RWPE2 (cell line): ENCODE measurements at regions not wholly inside any gene's neighbourhood (a gene's known extent, or its start where the extent isn't known, plus 50 kb on each side); places are given as distances from the start of the nearest gene placed in this dataset.

ENCODE experiments used
- ATAC-seq: fragments of 200-7000 bp; cut with Tn5 transposase; 3 replicates; pipeline ENCODE4 v1.9.1; 2021; ENCODE audit warnings: low read depth
- DNase-seq: peaks from one replicate; pipeline ENCODE4 v3.0.0-alpha.2; 2020; ENCODE audit warnings: low spot score
- H3K27ac ChIP-seq: fragments of 450-650 bp; 2 replicates; pipeline ENCODE4 v1.5.1; 2017; ENCODE audit warnings: mild to moderate bottlenecking; ENCODE audit not compliant: poor library complexity, severe bottlenecking
- H3K27me3 ChIP-seq: fragments of 250-450 bp; sonication (Bioruptor Pico); 2 replicates; pipeline ENCODE4 v1.5.1; 2021; ENCODE audit warnings: mild to moderate bottlenecking, moderate library complexity; ENCODE audit not compliant: insufficient read depth, poor library complexity, severe bottlenecking
- H3K36me3 ChIP-seq: fragments of 250-450 bp; sonication (Bioruptor Pico); 2 replicates; pipeline ENCODE4 v1.5.1; 2020; ENCODE audit warnings: low read depth, mild to moderate bottlenecking, moderate library complexity
- H3K4me1 ChIP-seq: fragments of 250-450 bp; sonication (Bioruptor Pico); 2 replicates; pipeline ENCODE4 v1.5.1; 2021; ENCODE audit warnings: mild to moderate bottlenecking, moderate library complexity; ENCODE audit not compliant: insufficient read depth, poor library complexity, severe bottlenecking
- H3K4me3 ChIP-seq: fragments of 250-450 bp; sonication (Bioruptor Pico); 2 replicates; pipeline ENCODE4 v1.5.1; 2021; ENCODE audit warnings: mild to moderate bottlenecking, moderate library complexity; ENCODE audit not compliant: severe bottlenecking
- H3K9me3 ChIP-seq: fragments of 250-450 bp; sonication (Bioruptor Pico); 2 replicates; pipeline ENCODE4 v1.5.1; 2021; ENCODE audit warnings: mild to moderate bottlenecking, moderate library complexity; ENCODE audit not compliant: severe bottlenecking
- TF ChIP-seq, protein P1 (sequence below): fragments of 450-650 bp; IDR thresholded peaks from one replicate; pipeline ENCODE4 v1.5.1; 2017; ENCODE audit warnings: mild to moderate bottlenecking, moderate library complexity; ENCODE audit not compliant: poor library complexity, severe bottlenecking

DNA sequence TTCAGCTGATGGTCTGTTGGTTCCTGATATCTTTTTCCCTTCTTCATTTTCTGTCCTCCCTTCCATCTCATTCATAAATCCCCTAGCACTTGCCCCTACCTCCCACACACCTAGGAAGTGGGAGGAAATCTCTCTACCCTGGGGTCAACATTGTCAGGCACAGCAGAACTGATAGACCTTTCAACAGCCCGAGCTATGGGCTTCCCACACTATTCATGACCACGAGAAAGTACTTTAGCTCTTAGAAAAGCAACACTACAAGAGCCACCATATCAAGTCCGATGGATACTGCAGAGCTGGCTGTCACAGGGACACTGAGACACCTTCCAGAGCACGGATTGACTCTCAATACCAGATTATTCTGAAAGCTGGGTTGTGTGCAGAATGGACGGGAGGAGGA, 180.6 kb upstream of the NEBL start:
- Histone ChIP-seq H3K9me3 (no peaks in the 10 kb centered on the region), H3K4me1 (no peaks in the 10 kb centered on the region), H3K4me3 (no peak overlapping the region), H3K27ac (no peak overlapping the region), H3K27me3 (no peaks in the 10 kb centered on the region), H3K36me3 (no peaks in the 10 kb centered on the region)
- DNase-seq (no peak), ATAC-seq (no peak)
- TF ChIP-seq, protein P1, sequence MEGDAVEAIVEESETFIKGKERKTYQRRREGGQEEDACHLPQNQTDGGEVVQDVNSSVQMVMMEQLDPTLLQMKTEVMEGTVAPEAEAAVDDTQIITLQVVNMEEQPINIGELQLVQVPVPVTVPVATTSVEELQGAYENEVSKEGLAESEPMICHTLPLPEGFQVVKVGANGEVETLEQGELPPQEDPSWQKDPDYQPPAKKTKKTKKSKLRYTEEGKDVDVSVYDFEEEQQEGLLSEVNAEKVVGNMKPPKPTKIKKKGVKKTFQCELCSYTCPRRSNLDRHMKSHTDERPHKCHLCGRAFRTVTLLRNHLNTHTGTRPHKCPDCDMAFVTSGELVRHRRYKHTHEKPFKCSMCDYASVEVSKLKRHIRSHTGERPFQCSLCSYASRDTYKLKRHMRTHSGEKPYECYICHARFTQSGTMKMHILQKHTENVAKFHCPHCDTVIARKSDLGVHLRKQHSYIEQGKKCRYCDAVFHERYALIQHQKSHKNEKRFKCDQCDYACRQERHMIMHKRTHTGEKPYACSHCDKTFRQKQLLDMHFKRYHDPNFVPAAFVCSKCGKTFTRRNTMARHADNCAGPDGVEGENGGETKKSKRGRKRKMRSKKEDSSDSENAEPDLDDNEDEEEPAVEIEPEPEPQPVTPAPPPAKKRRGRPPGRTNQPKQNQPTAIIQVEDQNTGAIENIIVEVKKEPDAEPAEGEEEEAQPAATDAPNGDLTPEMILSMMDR = no peak

DNA sequence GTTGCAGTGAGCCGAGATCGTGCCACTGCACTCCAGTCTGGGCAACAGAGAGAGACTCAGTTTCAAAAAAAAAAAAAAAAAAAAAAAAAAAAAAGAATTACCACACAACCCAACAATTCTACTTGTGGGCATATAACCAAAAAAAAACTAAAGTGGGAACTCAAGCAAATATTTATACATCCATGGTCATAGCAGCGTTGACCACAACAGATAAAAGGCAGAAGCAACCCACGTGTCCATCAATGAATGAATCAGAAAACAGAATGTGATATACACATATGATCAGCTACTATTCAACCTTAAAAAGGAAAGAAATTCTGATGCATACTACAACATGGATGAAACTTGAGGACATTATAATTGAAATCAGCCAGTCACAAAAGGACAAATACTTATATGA, 179.3 kb upstream of the NEBL start:
- no peaks in the 10 kb centered on the region for H3K27me3 ChIP-seq
- DNase-seq (no peak), ATAC-seq (no peak)
- H3K4me3 ChIP-seq = no peak overlapping the region
- H3K9me3 ChIP-seq = no peaks in the 10 kb centered on the region
- no peaks in the 10 kb centered on the region for H3K36me3 ChIP-seq
- no peak overlapping the region for H3K27ac ChIP-seq
- TF ChIP-seq, protein P1 = no peak
- no peaks in the 10 kb centered on the region for H3K4me1 ChIP-seq

DNA sequence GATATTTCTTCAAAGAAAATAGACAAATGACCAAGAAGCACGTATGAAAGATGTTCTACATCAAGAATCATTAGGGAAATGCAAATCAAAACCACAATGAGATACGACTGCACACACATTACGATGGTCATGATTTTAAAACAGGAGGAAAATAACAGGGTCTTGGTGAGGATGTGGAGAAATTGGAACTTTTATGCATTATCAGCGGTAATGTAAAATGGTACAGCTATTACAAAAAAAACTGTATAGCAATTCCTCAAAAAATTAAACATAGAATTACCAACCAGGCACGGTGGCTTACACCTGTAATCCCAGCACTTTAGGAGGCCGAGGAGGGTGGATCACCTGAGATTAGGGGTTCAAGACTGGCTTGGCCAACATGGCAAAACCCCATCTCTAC, 178.8 kb upstream of the NEBL start:
- TF ChIP-seq, protein P1 = no peak
- Histone ChIP-seq H3K4me3 (no peak overlapping the region), H3K4me1 (no peaks in the 10 kb centered on the region), H3K27ac (no peak overlapping the region), H3K27me3 (no peaks in the 10 kb centered on the region), H3K36me3 (no peaks in the 10 kb centered on the region), H3K9me3 (no peaks in the 10 kb centered on the region)
- DNase-seq = no peak
- ATAC-seq = no peak

DNA sequence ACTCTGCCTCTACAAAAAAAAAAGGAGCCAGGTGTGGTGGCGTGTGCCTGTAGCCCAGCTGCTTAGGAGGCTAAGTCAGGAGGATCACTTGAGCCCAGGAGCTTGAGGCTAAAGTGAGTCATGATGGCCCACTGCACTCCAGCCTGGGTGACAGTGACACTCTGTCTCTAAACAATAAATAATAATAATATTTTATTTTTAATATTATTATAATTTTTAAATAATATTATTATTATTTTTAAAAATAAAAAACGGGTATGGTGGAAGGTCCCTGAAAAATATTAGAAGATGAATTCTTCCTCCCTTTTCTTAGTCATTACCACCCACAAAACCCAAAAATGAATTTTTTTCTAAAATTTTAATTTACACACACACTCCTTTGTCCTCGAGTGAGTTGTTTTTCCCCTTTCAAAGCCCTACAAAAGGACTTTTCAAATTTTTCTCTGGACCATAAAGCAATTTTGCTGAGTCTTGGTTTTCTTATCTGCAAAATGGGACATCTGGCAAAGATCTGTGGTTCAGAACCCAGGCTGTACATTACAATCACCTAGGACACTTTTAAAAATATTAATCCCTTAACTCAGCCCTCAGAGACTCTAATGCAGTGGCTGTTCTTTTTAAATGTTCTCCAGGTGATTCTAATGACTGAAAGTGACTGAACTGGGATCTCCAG, 174.0 kb upstream of the NEBL start:
- H3K4me3 ChIP-seq = no peak overlapping the region
- H3K9me3 ChIP-seq = no peaks in the 10 kb centered on the region
- DNase-seq (no peak), ATAC-seq (no peak)
- H3K27me3 ChIP-seq = no peaks in the 10 kb centered on the region
- no peaks in the 10 kb centered on the region for H3K36me3 ChIP-seq
- H3K27ac ChIP-seq = no peak overlapping the region
- TF ChIP-seq, protein P1 = no peak
- no peaks in the 10 kb centered on the region for H3K4me1 ChIP-seq

DNA sequence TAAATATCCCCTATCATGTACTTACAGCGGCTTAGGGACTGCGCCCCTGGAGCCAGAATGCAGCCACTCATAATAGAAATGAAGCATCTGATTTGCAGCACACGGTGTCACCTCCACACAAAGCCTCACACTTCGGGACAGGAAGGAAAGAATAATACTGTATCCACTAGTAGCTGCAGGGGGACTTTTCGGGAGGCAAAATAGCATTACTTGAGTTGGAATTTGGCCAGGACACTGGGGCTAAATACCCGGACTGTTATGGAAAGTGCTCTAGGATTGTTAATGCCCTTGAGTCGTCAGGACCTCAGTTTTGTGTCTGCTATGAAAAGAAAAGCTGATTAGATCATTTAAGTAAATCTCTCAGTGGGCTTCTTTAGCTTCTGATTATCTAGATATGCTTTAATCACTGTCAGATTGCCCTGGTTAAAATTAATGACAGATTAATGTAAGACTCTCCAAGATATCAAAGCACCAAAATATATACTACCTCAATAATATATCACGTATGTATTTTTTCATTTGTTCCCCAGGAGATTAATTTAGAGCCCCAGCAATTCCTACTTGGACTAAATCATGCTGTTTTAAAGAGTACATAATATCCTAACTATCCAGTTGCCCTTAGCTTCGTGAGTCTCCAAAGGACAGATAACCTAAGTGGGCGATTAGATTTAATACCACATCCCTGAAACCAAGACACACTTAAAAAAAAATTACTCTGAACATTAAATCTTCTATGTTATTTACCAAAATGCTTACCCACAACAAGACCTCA, 173.0 kb upstream of the NEBL start:
- Histone ChIP-seq H3K4me1 (no peaks in the 10 kb centered on the region), H3K27ac (no peak overlapping the region), H3K36me3 (no peaks in the 10 kb centered on the region), H3K9me3 (no peaks in the 10 kb centered on the region), H3K4me3 (no peak overlapping the region), H3K27me3 (no peaks in the 10 kb centered on the region)
- TF ChIP-seq, protein P1 = no peak
- ATAC-seq (no peak), DNase-seq (no peak)
